GM18951 (cell line): ENCODE measurements at regions not wholly inside any gene's neighbourhood (a gene's known extent, or its start where the extent isn't known, plus 50 kb on each side); places are given as distances from the start of the nearest gene placed in this dataset.

Experiments used
- POLR2A ChIP-seq: IDR thresholded peaks from 4 replicates; pipeline ENCODE4 v1.6.1; 2011; ENCODE audit warnings: mild to moderate bottlenecking; ENCODE audit not compliant: insufficient read length, insufficient read depth; ENCODE audit errors: extremely low read depth
- in situ Hi-C: fragments of 300-500 bp; cut with MboI; formaldehyde crosslinking; loops from one replicate; pipeline ENCODE4 v1.12.0; 2022; ENCODE audit warnings: low sequenced_read_pairs, mixed read lengths, inconsistent platforms; ENCODE audit not compliant: unreplicated experiment

DNA sequence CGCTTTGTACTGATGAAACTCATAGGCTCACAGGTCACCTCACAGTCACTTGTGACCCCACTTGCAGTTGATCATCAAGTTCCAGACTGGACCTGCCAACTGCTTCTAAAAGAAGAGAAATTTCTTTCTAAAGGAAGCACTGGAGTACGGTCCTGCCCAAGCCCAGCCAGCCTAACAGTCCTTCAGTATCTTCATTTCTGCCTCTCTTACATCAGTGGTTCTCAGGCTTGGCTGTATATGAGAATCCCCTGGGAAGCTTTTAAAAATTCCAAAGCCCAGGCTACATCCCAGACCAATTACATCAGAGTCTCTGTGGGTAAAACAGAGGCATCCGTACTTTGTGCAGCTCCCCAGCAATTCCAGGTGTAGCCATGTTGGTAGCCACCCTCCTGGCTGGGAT lies 282.1 kb downstream of the NFIB start:
- TF ChIP-seq POLR2A: no peak
- in situ Hi-C loops: no loop called here

DNA sequence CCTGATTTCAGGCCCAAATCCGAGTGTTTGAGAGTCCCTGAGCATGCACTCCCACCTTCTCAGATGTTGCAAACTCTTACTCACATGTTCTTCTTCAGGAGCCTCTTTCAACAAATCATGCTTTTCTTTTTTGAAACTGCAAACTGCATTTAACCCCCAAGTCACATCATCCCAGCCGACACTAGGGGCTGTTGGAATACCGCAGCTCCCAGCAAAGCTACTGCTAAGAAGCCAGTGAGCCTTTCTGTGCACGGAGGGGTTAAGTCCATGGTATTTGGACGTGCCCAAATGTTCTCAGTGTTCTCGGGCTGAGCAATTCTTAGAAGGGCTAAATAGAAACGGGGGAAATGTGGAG lies 282.9 kb downstream of the NFIB start:
- in situ Hi-C loops: no loop called here
- TF ChIP-seq POLR2A: no peak

- no peak for TF ChIP-seq POLR2A
- in situ Hi-C loops: no loop called here
Measured at GRCh38 chr9:14030375-14031059, 283.4 kb downstream of the NFIB start.

GRCh38 chr9:14029806-14030374 lies 284.1 kb downstream of the NFIB start:
- in situ Hi-C loops: no loop called here
- TF ChIP-seq POLR2A: no peak

DNA sequence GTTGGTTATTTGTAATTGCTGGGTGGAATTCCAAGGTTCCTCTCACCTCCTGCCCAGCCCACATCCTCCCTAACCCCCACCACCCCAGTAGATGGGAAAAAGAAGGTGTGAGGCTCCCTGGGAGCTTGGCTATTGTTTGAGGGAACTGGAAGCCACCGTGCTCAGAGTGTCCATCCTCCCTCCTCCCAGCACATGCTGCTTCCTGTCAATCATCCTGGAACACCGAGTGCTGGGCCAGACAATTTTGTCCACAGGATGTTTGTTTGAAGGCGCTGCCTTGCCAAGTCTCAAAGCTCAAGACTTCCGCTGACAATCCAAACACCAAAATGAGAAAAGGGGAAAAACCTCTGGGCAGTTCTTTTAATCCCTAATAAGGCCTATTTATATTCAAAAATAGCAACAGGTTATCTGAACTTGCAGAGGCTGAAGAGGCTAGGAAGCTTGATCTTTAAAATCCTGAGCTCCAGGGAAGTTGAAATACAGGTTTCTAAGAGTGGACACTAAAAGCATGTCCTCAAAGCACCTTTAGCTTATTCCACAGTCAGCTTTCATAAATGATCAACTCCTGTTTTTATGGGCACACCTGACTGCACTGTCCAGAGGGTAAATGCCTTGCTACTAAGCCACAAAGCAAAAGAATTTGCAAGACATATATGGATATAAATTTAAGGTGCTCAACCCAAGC lies 286.7 kb downstream of the NFIB start:
- no peak for TF ChIP-seq POLR2A
- in situ Hi-C loops: no loop called here

- TF ChIP-seq POLR2A: no peak
- in situ Hi-C loops: no loop called here
Measured at GRCh38 chr9:14025741-14026140, 288.2 kb downstream of the NFIB start.

GRCh38 chr9:14023285-14023684 lies 290.7 kb downstream of the NFIB start:
- in situ Hi-C loops: no loop called here
- no peak for TF ChIP-seq POLR2A

GRCh38 chr9:14021871-14022525 lies 291.9 kb downstream of the NFIB start:
- no peak for TF ChIP-seq POLR2A
- in situ Hi-C loops: no loop called here

DNA sequence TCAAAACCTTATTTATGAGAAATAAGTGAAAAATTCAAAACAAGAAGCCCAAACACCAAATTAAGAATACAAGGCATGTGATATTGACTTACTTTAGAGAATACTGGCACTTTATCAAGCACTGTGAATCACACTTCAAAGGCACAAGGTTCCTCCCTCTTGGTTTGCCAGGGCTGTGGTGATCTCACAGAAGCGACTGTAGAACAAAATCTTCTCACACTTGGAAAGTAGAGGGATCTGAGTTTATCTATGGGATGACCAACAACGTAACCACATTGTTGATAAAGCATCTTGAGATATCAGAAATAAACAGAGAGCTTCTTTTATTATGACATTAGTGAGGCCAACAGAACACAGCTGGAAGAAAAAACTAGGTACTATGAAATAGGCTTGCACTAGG lies 295.9 kb downstream of the NFIB start:
- in situ Hi-C loops: no loop called here

GRCh38 chr9:14014744-14015143 lies 299.2 kb downstream of the NFIB start:
- no peak for TF ChIP-seq POLR2A
- in situ Hi-C loops: no loop called here

More for the DNA sequence above, 295.9 kb downstream of the NFIB start:
- TF ChIP-seq POLR2A: no peak

GRCh38 chr9:14014218-14014617 lies 299.7 kb downstream of the NFIB start:
- TF ChIP-seq POLR2A: no peak
- in situ Hi-C loops: no loop called here

DNA sequence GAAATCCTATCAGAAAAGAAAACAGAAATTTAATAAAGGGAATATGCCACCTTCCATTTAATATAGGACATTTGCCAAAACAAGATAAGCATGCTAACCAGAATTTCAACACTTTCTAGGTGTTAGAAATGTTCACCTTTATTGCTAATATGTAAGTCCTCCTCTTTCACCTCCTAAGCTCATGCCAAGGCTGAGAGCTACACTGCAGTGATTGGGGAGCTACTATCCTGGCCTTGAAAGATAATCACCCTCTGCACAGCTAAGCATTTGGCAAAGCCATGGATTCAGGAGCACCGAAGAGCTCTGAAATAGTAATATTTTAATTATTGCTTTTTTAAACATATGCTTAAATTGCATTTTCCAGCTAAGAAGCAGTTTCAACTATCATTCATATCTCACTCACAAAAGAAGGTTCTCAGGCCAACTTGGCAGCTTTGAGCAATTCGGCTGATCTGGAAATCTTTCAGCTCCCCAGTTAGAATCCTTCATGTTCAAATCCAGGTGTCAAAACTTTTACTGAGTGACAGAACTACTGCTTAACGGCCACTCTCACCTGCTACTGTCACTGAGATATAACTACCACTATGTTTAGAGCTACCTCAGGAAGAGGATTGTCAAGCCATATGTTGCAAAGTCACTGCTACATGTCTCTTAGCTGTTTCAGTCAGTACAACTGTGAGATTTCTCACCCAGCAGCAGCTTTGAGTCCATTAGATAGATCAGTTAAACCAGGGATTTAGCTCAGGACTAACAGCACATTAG lies 302.0 kb downstream of the NFIB start:
- in situ Hi-C loops: no loop called here
- TF ChIP-seq POLR2A: no peak

GRCh38 chr9:14007190-14007769 lies 306.7 kb downstream of the NFIB start:
- TF ChIP-seq POLR2A: no peak
- in situ Hi-C loops: no loop called here
